GM19372 (cell line): ENCODE measurements at regions not wholly inside any gene's neighbourhood (a gene's known extent, or its start where the extent isn't known, plus 50 kb on each side); places are given as distances from the start of the nearest gene placed in this dataset.

Source experiments
- ATAC-seq: cut with Tn5 transposase; IDR thresholded peaks from one replicate; pipeline ENCODE4 v1.9.1; 2021; ENCODE audit warnings: mild to moderate bottlenecking, low read depth, moderate library complexity; ENCODE audit not compliant: unreplicated experiment

GRCh38 chr10:58968389-58968755, 208.1 kb upstream of the PHYHIPL start:
- ATAC-seq, result no peak

GRCh38 chr10:58969576-58969975, 206.9 kb upstream of the PHYHIPL start:
- no peak for ATAC-seq

GRCh38 chr10:58970160-58970915, 206.1 kb upstream of the PHYHIPL start:
- ATAC-seq, result no peak

GRCh38 chr10:58971211-58971610, 205.2 kb upstream of the PHYHIPL start:
- ATAC-seq, result no peak

GRCh38 chr10:58971796-58972491, 204.5 kb upstream of the PHYHIPL start:
- no peak for ATAC-seq

- no peak for ATAC-seq
These were observed 203.7 kb upstream of the PHYHIPL start for GRCh38 chr10:58972576-58973234.

- ATAC-seq, result no peak
These were observed 203.2 kb upstream of the PHYHIPL start for GRCh38 chr10:58973235-58973595.

- ATAC-seq, result no peak
These were observed 200.2 kb upstream of the PHYHIPL start for GRCh38 chr10:58976254-58976653.

- ATAC-seq, result no peak
These were observed 196.7 kb upstream of the PHYHIPL start for GRCh38 chr10:58979711-58980110.

GRCh38 chr10:58980826-58981415, 195.5 kb upstream of the PHYHIPL start:
- ATAC-seq, result no peak

GRCh38 chr10:58981846-58982245, 194.6 kb upstream of the PHYHIPL start:
- ATAC-seq, result no peak

- ATAC-seq, result no peak
These were observed 193.8 kb upstream of the PHYHIPL start for GRCh38 chr10:58982470-58983239.

GRCh38 chr10:58985216-58985615, 191.2 kb upstream of the PHYHIPL start:
- ATAC-seq, result no peak

GRCh38 chr10:58989486-58990039, 186.9 kb upstream of the PHYHIPL start:
- no peak for ATAC-seq

GRCh38 chr10:58990693-58991092, 185.8 kb upstream of the PHYHIPL start:
- ATAC-seq, result no peak

GRCh38 chr10:58991856-58992255, 184.6 kb upstream of the PHYHIPL start:
- no peak for ATAC-seq

- ATAC-seq, result no peak
These were observed 183.5 kb upstream of the PHYHIPL start for GRCh38 chr10:58992830-58993460.

GRCh38 chr10:58993480-58994221, 182.8 kb upstream of the PHYHIPL start:
- ATAC-seq, result no peak
